ENCODE measurements at regions not wholly inside any gene's neighbourhood (a gene's known extent, or its start where the extent isn't known, plus 50 kb on each side); places are given as distances from the start of the nearest gene placed in this dataset.

GRCh38 chr12:18953505-18953904 is 176.0 kb upstream of the PLEKHA5 start:
- no peaks in the 10 kb centered on the region for H3K79me2 ChIP-seq
- H3K27ac ChIP-seq, result no peak overlapping the region
- DNase-seq (ENCODE audit: low spot score), result no peak
- no peak overlapping the region for H3K4me2 ChIP-seq
- H4K20me1 ChIP-seq (ENCODE audit: insufficient read depth, poor library complexity, severe bottlenecking), result no peaks in the 10 kb centered on the region
- H2AFZ ChIP-seq, result no peak overlapping the region
- TF ChIP-seq EZH2 (IDR thresholded peaks at IDR 0.05; ENCODE audit: borderline replicate concordance), result no peak
- H3K4me3 ChIP-seq, result no peak overlapping the region
- no peaks in the 10 kb centered on the region for H3K36me3 ChIP-seq (replicated peaks; ENCODE audit: insufficient read depth, low read depth)
- H3K9me3 ChIP-seq (ENCODE audit: low read depth), result no peaks in the 10 kb centered on the region
- no peaks in the 10 kb centered on the region for H3K9me2 ChIP-seq (replicated peaks; ENCODE audit: insufficient read depth)
- no peaks in the 10 kb centered on the region for H3K27me3 ChIP-seq
- no peaks in the 10 kb centered on the region for H3K4me1 ChIP-seq (ENCODE audit: insufficient read depth)
- 68% methylated on average over 1 of the region's 1 CpG for WGBS (ENCODE audit: low lambda C conversion rate, missing lambda C conversion rate)

GRCh38 chr12:18955594-18955993 is 173.9 kb upstream of the PLEKHA5 start:
- Histone ChIP-seq H3K4me3 (no peak overlapping the region), H3K9me2 (replicated peaks; ENCODE audit: insufficient read depth) (no peaks in the 10 kb centered on the region), H3K9me3 (ENCODE audit: low read depth) (no peaks in the 10 kb centered on the region), H3K4me1 (ENCODE audit: insufficient read depth) (no peaks in the 10 kb centered on the region), H3K4me2 (no peak overlapping the region), H3K36me3 (replicated peaks; ENCODE audit: insufficient read depth, low read depth) (no peaks in the 10 kb centered on the region), H4K20me1 (ENCODE audit: insufficient read depth, poor library complexity, severe bottlenecking) (no peaks in the 10 kb centered on the region), H3K79me2 (no peaks in the 10 kb centered on the region), H2AFZ (no peak overlapping the region), H3K27ac (no peak overlapping the region), H3K27me3 (no peaks in the 10 kb centered on the region)
- TF ChIP-seq EZH2 (IDR thresholded peaks at IDR 0.05; ENCODE audit: borderline replicate concordance) (no peak), EZH2phosphoT487 (IDR thresholded peaks at IDR 0.05; ENCODE audit: low read depth, severe bottlenecking, unreplicated experiment) (no peak), CTCF (IDR thresholded peaks at IDR 0.05; ENCODE audit: poor library complexity) (no peak)
- DNase-seq (ENCODE audit: low spot score), result no peak
- 82% methylated on average over 3 of the region's 3 CpGs for WGBS (ENCODE audit: low lambda C conversion rate, missing lambda C conversion rate)

GRCh38 chr12:18965203-18965602 is 164.3 kb upstream of the PLEKHA5 start:
- no peak overlapping the region for H3K4me3 ChIP-seq
- H3K9me2 ChIP-seq (replicated peaks; ENCODE audit: insufficient read depth), result no peaks in the 10 kb centered on the region
- H3K9me3 ChIP-seq (ENCODE audit: low read depth), result no peaks in the 10 kb centered on the region
- H3K36me3 ChIP-seq (replicated peaks; ENCODE audit: insufficient read depth, low read depth), result no peaks in the 10 kb centered on the region
- no peak for DNase-seq (ENCODE audit: low spot score)
- no peak overlapping the region for H3K27ac ChIP-seq
- no peak for TF ChIP-seq EZH2phosphoT487 (IDR thresholded peaks at IDR 0.05; ENCODE audit: low read depth, severe bottlenecking, unreplicated experiment)
- TF ChIP-seq EZH2 (IDR thresholded peaks at IDR 0.05; ENCODE audit: borderline replicate concordance), result no peak
- TF ChIP-seq CTCF (IDR thresholded peaks at IDR 0.05; ENCODE audit: poor library complexity), result no peak
- 71% methylated on average over 2 of the region's 2 CpGs for WGBS (ENCODE audit: low lambda C conversion rate, missing lambda C conversion rate)
- H3K4me1 ChIP-seq (ENCODE audit: insufficient read depth), result no peaks in the 10 kb centered on the region
- no peak overlapping the region for H2AFZ ChIP-seq
- no peaks in the 10 kb centered on the region for H3K27me3 ChIP-seq
- no peak overlapping the region for H3K4me2 ChIP-seq
- H3K79me2 ChIP-seq, result no peaks in the 10 kb centered on the region
- no peaks in the 10 kb centered on the region for H4K20me1 ChIP-seq (ENCODE audit: insufficient read depth, poor library complexity, severe bottlenecking)

- no peak overlapping the region for H3K4me3 ChIP-seq
- TF ChIP-seq EZH2 (IDR thresholded peaks at IDR 0.05; ENCODE audit: borderline replicate concordance) (no peak), CTCF (IDR thresholded peaks at IDR 0.05; ENCODE audit: poor library complexity) (no peak), EZH2phosphoT487 (IDR thresholded peaks at IDR 0.05; ENCODE audit: low read depth, severe bottlenecking, unreplicated experiment) (no peak)
- no peaks in the 10 kb centered on the region for H3K27me3 ChIP-seq
- no peak overlapping the region for H2AFZ ChIP-seq
- no peaks in the 10 kb centered on the region for H3K4me1 ChIP-seq (ENCODE audit: insufficient read depth)
- no peaks in the 10 kb centered on the region for H3K9me3 ChIP-seq (ENCODE audit: low read depth)
- no peaks in the 10 kb centered on the region for H3K36me3 ChIP-seq (replicated peaks; ENCODE audit: insufficient read depth, low read depth)
- no peak overlapping the region for H3K27ac ChIP-seq
- DNase-seq (ENCODE audit: low spot score), result no peak
- no peaks in the 10 kb centered on the region for H3K79me2 ChIP-seq
- H3K4me2 ChIP-seq, result no peak overlapping the region
- 93% methylated on average over 3 of the region's 3 CpGs for WGBS (ENCODE audit: low lambda C conversion rate, missing lambda C conversion rate)
- no peaks in the 10 kb centered on the region for H3K9me2 ChIP-seq (replicated peaks; ENCODE audit: insufficient read depth)
- no peaks in the 10 kb centered on the region for H4K20me1 ChIP-seq (ENCODE audit: insufficient read depth, poor library complexity, severe bottlenecking)
Observed at GRCh38 chr12:18966954-18967353, 162.6 kb upstream of the PLEKHA5 start.

All from hepatocyte (in vitro differentiated cells).